Glomerular visceral epithelial cell (primary cell): ENCODE measurements at regions not wholly inside any gene's neighbourhood (a gene's known extent, or its start where the extent isn't known, plus 50 kb on each side); places are given as distances from the start of the nearest gene placed in this dataset.
"Not testable (repeated sequence)": the region's sequence is repeated elsewhere in the genome, so short reads cannot be mapped to it uniquely, and the experiment has no call there.

Experiments
- DNase-seq: peaks from one replicate; pipeline ENCODE4 v3.0.0-alpha.2; 2016; ENCODE audit errors: extremely low spot score

- DNase-seq: no peak
These were observed 328.4 kb downstream of the PAPSS1 start for GRCh38 chr4:107391630-107392028.

DNA sequence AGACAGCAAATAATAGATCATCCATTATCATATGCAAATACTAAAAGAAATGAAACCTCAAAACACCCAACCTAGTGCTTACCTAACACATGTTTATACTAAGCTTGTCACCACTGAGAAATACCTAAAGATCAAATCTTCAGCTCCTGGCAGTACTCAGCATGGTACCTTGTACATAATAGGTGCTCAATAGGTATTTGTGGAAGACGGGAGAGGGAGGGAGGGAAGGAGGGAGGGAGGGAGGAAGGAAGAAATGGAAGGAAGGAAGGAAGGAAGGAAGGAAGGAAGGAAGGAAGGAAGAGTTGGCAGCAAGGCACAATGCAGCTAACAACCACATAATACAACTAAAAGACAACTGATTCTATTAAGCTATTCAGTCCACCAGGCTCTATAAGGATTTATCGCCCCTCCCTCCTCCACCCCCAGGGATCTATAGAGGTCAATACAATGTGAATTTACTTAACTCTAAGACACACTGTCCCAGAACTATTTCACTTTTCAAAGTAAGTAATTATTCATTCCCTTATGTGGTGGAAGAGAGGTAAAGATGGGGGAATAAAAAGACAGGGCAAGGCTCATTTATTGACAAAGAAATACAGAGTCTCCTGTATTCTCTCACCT, 328.9 kb downstream of the PAPSS1 start:
- DNase-seq: no peak

DNA sequence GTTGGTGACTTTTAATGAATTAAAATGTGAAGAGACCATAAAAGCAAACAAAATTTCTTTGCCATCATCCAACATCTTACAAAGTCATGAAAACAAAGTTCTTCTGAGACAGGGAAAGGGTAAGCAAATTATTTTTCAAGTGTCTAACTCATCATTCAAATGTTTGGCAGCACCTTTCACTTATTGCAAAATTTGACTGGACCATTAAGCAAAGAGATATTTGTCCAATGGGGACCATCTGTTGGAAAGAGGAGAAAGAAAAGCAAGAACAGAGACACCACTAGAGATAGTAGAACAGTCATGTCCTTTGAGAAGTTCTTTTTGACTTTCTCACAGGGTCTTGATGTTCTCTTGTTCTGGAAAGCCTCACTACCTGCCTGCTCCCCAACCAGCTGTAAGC, 330.1 kb downstream of the PAPSS1 start:
- no peak for DNase-seq

GRCh38 chr4:107388736-107389274, 331.2 kb downstream of the PAPSS1 start:
- no peak for DNase-seq

- DNase-seq: no peak
These were observed 339.1 kb downstream of the PAPSS1 start for GRCh38 chr4:107380836-107381438.

DNA sequence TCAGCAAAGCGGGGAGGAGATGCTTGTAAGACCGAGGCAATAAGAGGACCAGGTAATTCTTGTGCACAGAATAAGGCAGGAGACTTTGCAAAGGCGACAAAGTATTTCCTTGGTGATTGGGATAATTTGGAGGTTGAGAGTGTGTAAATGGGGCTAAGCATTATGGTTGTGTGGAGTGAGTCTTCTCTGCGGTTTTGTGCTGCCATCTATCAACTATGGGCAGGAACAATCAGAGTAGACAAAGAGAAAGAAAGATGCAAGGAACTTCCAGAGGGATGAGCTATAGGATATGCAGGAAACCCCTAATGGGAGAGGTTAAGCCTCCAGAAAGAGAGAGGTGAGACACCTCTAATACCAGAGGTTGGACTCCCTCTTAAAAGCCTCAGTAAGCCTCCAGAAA, 339.8 kb downstream of the PAPSS1 start:
- DNase-seq: no peak

DNA sequence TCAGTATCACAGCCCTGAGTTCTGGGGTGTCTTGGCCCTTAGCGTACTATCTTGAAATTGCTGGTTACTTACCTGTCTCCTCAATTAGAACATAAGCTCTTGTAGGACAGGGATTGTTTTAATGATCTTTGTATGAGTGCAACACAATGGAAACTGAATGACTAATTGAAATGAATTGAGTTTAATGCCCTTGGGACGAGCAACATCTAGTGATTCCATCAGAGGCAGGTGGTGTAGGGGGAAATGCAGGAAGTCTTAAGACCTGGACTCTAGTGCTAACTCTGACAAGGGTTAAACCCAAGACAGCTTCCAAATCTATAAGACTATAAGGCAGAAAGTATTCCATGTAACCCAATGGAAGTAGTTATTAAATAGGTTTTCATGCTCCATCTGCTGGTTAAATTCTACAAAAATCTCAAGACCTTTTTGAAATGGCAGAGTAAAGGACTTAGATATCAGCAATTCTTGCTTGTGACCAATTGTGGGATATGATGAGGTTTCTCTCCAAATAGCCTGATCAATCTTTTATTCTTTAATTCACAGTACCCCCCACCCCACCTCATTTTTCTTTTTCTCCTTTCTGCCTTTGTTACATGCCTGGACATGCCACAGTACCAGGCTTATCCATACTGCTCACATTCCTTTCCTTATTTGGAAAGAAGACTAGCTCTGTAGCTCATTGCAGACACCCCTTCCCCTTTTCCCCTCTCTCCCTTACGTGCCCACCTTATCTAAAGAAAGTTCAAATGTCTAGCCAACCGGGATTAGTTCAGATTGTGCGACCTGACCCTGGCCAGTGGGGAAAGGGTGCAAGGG, 340.8 kb downstream of the PAPSS1 start:
- DNase-seq: peak; percentile 20

DNA sequence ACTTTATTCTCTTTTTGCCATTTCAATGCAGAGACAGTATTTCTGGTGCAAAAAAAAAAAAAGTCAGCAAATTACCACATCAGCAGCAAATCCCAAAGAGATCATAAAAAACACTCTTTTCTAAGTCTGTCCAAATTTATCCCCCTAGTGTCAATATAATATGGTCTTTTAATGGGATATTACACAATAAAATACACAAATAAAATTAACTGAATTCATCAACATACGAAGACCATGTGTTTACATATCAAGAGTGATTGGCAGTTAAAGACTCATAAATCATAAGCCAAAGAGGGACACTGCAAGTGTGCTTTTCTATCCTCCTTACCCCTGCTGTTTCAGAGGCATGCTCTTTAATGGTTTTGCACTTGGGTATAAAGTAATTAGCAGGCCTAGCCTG, 340.2 kb upstream of the DKK2 start:
- no peak for DNase-seq

- no peak for DNase-seq
These were observed 330.8 kb upstream of the DKK2 start for GRCh38 chr4:107366900-107367299.

GRCh38 chr4:107366016-107366735, 330.1 kb upstream of the DKK2 start:
- no peak for DNase-seq

GRCh38 chr4:107363125-107363524, 327.0 kb upstream of the DKK2 start:
- no peak for DNase-seq

- no peak for DNase-seq
These were observed 323.1 kb upstream of the DKK2 start for GRCh38 chr4:107359208-107359607.

- not testable (repeated sequence) for DNase-seq
These were observed 318.2 kb upstream of the DKK2 start for GRCh38 chr4:107354304-107354703.

DNA sequence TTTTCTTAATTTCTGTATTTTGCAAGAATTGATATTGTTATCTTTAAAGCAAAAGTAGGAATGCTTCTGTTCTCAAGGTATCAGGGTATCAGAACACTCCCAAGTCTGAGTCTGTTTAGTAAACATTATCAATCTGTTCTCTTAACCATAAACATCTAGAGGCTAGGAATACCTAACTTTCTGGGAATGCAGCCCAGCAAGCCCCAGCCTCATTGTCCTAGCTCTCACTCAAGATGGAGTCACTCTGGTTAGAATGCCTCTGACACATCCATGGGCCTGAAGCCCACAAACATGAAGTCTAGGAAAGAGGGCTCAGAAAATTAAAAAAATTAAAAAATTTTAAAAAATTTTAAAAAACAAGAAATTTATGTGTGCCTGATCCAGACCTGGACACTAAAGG, 315.1 kb upstream of the DKK2 start:
- DNase-seq: no peak

GRCh38 chr4:107349732-107350131, 313.6 kb upstream of the DKK2 start:
- no peak for DNase-seq

DNA sequence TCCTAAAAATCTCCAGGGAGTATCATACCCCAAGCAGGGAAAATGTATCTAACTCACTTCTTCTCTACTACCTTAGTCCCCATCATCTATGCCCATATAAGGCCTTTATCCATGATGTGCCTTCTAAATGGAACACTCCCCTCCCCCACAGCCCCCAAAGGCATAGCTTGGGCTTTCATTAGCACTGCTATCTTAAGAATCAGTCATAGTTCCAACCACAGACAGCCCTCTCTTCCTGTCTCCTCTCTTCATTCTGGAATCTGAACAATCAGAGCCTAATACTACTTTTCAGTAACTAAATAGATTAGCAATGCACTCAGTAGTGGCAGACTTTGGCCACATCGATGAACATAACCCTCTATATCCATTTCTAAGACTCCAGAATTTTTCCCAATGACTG, 313.2 kb upstream of the DKK2 start:
- DNase-seq: peak; percentile 29

- DNase-seq: no peak
These were observed 312.3 kb upstream of the DKK2 start for GRCh38 chr4:107348188-107349050.

DNA sequence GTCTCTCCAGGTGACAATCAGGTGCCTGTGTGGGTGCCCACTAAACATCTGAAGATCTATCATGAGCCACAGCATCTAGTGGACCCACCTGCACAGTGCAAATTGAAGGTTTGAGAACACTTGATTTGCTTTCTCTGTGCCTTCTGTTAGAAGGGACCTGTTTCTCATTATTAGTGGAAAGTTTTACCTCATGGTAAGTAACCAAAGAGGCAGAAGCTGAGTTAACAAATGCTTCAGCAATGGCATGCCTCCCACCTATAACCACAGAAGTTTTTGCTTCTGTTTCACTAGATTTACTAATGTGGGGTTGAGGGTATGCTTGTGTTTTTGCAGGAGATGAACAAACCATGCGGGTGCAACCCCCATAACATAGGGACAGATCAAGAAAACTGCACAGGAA, 297.4 kb upstream of the DKK2 start:
- DNase-seq: no peak

DNA sequence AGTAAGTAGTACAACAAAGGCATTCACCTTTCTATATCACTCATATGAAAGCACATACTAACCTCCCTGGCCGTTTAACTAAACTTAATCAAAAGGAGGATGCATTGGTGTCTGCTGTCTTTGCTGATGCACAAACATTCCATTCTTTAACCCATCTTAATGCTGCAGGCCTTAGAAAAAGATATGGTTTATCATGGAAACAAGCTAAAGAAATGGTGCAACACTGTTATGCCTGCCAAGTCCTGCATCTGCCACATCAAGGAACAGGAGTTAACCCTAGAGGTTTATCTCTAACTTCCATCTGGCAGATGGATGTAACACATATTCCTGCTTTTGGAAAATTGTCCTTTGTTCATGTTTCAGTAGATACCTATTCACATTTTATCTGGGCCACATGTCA, 296.5 kb upstream of the DKK2 start:
- DNase-seq: not testable (repeated sequence)

DNA sequence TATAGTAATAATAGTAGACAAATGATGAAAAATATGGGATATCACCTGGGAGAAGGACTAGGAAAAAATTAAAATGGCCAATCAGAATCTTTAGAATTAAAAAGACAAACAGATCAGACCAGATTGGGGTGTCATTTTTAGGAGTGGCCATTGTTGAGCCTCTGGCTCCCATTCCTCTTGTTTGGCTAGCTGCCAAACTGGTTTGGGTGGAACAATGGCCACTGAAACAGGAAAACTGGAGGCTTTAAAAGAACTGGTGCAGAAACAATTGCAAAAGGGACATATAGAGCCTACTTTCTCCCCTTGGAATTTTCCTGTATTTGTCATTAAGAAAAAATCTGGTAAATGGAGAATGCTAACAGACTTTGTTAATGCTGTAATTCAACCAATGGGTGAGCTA, 294.8 kb upstream of the DKK2 start:
- DNase-seq: no peak

- DNase-seq: no peak
These were observed 283.3 kb upstream of the DKK2 start for GRCh38 chr4:107319386-107319785.
